ENCODE measurements at regions not wholly inside any gene's neighbourhood (a gene's known extent, or its start where the extent isn't known, plus 50 kb on each side); places are given as distances from the start of the nearest gene placed in this dataset.

DNA sequence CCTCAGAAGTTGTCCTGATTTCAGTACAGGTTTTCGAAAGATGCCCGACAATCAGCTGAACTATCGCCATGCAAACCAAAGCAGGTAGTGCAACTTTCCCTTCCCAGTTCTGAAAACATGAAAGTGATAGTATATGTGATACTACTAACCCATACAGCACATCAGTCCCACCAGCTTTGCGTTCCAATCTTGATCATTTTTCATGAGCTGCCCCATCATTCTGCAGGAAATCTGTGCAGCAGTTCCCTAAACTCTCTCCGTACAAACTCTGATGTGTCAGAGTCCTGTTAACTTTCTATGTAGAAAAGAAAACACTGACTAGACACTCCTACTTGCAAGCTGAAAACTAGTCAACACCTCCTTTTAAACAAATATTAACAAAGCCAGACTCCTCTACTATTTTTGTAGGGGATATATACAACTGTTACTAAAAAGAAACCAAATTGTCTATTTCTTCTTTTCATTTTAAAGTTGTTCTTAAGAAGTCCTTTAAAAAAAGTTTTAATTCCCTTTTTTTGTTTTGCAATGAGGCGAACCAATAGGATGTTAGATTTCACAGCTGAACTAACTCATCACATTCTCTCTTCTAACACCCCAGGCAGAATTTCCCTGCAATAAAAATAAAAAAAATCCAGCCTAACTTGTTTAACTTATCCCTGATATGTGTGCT lies 99.6 kb upstream of the DST start:
- Histone ChIP-seq H3K27me3 (ENCODE audit: control insufficient read depth, extremely low read depth, insufficient read depth, low read length) (no peaks in the 10 kb centered on the region), H3K4me2 (ENCODE audit: control insufficient read depth, extremely low read depth, insufficient read depth, low read depth, low read length) (peak overlapping the region; percentile 95), H3K36me3 (ENCODE audit: control insufficient read depth in 2 of 2, extremely low read depth in 1 of 2, insufficient read depth in 2 of 2, low read length in 2 of 2) (no peaks in the 10 kb centered on the region), H3K9me1 (ENCODE audit: control insufficient read depth, extremely low read depth, insufficient read depth, low read length) (no peaks in the 10 kb centered on the region), H3K9me3 (ENCODE audit: control insufficient read depth, low read depth, low read length) (no peaks in the 10 kb centered on the region), H3K9ac (ENCODE audit: control insufficient read depth, extremely low read depth, insufficient read depth, low read length) (no peak overlapping the region), H2AFZ (ENCODE audit: control insufficient read depth, low read length) (peak overlapping the region; percentile 73), H4K20me1 (ENCODE audit: control insufficient read depth, extremely low read depth, insufficient read depth, low read length) (no peaks in the 10 kb centered on the region), H3K79me2 (ENCODE audit: control insufficient read depth, insufficient read depth, low read length) (no peaks in the 10 kb centered on the region), H3K27ac (ENCODE audit: control insufficient read depth, insufficient read depth, low read length) (peak overlapping the region; percentile 21), H3K4me3 (ENCODE audit: control insufficient read depth in 2 of 3, extremely low read depth in 1 of 3, insufficient read depth in 2 of 3, low read depth in 1 of 3, low read length in 3 of 3) (peak overlapping the region; percentile 31 to 60 (median 59)), H3K4me1 (ENCODE audit: control insufficient read depth, extremely low read depth, insufficient read depth, low read length) (peaks cover 38% of the 10 kb centered on the region)
- dilution Hi-C loops (cut with MboI; ENCODE audit: extremely low pct_ligation_motif_present, low sequenced_read_pairs) = no loop called here
- TF ChIP-seq, protein P1, sequence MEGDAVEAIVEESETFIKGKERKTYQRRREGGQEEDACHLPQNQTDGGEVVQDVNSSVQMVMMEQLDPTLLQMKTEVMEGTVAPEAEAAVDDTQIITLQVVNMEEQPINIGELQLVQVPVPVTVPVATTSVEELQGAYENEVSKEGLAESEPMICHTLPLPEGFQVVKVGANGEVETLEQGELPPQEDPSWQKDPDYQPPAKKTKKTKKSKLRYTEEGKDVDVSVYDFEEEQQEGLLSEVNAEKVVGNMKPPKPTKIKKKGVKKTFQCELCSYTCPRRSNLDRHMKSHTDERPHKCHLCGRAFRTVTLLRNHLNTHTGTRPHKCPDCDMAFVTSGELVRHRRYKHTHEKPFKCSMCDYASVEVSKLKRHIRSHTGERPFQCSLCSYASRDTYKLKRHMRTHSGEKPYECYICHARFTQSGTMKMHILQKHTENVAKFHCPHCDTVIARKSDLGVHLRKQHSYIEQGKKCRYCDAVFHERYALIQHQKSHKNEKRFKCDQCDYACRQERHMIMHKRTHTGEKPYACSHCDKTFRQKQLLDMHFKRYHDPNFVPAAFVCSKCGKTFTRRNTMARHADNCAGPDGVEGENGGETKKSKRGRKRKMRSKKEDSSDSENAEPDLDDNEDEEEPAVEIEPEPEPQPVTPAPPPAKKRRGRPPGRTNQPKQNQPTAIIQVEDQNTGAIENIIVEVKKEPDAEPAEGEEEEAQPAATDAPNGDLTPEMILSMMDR (optimal IDR thresholded peaks at IDR 0.05 in 1 of 3, IDR thresholded peaks at IDR 0.05 in 1 of 3, conservative IDR thresholded peaks at IDR 0.05 in 1 of 3; ENCODE audit: extremely low read depth in 1 of 3, insufficient read depth in 2 of 3, low read length in 3 of 3) = no peak
- TF ChIP-seq EZH2 (IDR thresholded peaks at IDR 0.05; ENCODE audit: low read length) = no peak
- FAIRE-seq (peak; percentile 62), DNase-seq (ENCODE audit: low read depth, low spot score) (no peak)

GRCh38 chr6:56741472-56741871 lies 98.8 kb upstream of the DST start:
- Histone ChIP-seq H3K4me3 (ENCODE audit: control insufficient read depth in 2 of 3, extremely low read depth in 1 of 3, insufficient read depth in 2 of 3, low read depth in 1 of 3, low read length in 3 of 3) (peak overlapping the region in 1 of 3 experiments; percentile 59), H3K27me3 (ENCODE audit: control insufficient read depth, extremely low read depth, insufficient read depth, low read length) (no peaks in the 10 kb centered on the region), H4K20me1 (ENCODE audit: control insufficient read depth, extremely low read depth, insufficient read depth, low read length) (no peaks in the 10 kb centered on the region), H3K9ac (ENCODE audit: control insufficient read depth, extremely low read depth, insufficient read depth, low read length) (no peak overlapping the region), H3K27ac (ENCODE audit: control insufficient read depth, insufficient read depth, low read length) (no peak overlapping the region), H3K4me2 (ENCODE audit: control insufficient read depth, extremely low read depth, insufficient read depth, low read depth, low read length) (peak overlapping the region; percentile 95), H2AFZ (ENCODE audit: control insufficient read depth, low read length) (no peak overlapping the region), H3K4me1 (ENCODE audit: control insufficient read depth, extremely low read depth, insufficient read depth, low read length) (peaks cover 30% of the 10 kb centered on the region), H3K36me3 (ENCODE audit: control insufficient read depth in 2 of 2, extremely low read depth in 1 of 2, insufficient read depth in 2 of 2, low read length in 2 of 2) (no peaks in the 10 kb centered on the region), H3K9me3 (ENCODE audit: control insufficient read depth, low read depth, low read length) (no peaks in the 10 kb centered on the region), H3K9me1 (ENCODE audit: control insufficient read depth, extremely low read depth, insufficient read depth, low read length) (no peaks in the 10 kb centered on the region), H3K79me2 (ENCODE audit: control insufficient read depth, insufficient read depth, low read length) (no peaks in the 10 kb centered on the region)
- no peak for FAIRE-seq
- no peak for DNase-seq (ENCODE audit: low read depth, low spot score)
- dilution Hi-C loops (cut with MboI; ENCODE audit: extremely low pct_ligation_motif_present, low sequenced_read_pairs) = no loop called here
- TF ChIP-seq, protein P1 (optimal IDR thresholded peaks at IDR 0.05 in 1 of 3, IDR thresholded peaks at IDR 0.05 in 1 of 3, conservative IDR thresholded peaks at IDR 0.05 in 1 of 3; ENCODE audit: extremely low read depth in 1 of 3, insufficient read depth in 2 of 3, low read length in 3 of 3) = no peak
- no peak for TF ChIP-seq EZH2 (IDR thresholded peaks at IDR 0.05; ENCODE audit: low read length)
